NCI-H1092 (cell line): ENCODE measurements at regions not wholly inside any gene's neighbourhood (a gene's known extent, or its start where the extent isn't known, plus 50 kb on each side); places are given as distances from the start of the nearest gene placed in this dataset.
A peak's percentile ranks its signal among the peaks of the same experiment; 100 is the strongest.

Experiments
- DNase-seq: peaks from one replicate; lab custom pipeline; 2025; lab: John Stamatoyannopoulos, UW

DNA sequence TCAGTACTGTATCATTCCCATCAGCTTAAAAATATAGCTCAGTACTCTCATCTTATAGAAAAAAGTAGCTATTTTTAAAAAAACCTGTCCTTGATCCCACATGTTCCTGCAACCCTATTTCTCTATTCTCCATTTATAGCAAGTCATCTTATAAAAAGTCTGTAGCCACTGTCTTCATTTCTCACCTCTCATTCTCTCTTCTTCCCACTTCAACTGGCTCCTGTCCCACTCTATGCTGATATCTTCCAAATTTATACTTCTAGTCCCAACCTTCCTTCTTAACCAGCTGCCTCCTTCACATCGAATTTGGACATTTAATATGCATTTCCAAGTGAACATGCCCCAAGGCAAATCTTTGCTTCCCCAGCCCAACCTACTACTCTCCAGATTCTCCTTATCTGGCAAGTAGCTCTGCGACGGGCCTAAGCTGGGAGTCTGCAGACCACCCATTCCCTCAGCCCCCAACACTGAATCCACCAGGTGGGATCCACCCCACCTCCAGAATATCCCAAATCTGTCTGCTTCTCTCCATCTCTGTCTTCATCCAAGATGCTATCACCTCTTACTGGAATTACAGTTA is 52.0 kb upstream of the TANC2 start:
- no peak for DNase-seq

DNA sequence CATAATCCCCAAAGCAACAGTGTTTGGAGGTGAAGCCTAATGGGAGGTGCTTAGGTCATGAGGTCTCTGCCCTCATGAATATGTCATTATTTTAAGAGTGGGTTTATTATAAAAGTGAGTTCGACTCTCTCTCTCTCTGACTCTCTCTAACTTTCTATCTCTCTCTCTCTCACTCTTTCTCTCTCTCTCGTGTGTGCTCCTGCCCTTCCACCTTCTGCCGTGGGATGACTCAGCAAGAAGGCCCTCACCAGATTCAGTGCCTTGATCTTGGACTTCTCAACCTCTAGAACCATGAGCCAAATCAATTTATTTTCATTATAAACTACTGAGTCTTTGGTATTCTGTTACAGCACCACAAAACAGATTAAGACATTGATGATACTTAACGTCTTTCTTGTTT is 53.7 kb upstream of the TANC2 start:
- DNase-seq = no peak

DNA sequence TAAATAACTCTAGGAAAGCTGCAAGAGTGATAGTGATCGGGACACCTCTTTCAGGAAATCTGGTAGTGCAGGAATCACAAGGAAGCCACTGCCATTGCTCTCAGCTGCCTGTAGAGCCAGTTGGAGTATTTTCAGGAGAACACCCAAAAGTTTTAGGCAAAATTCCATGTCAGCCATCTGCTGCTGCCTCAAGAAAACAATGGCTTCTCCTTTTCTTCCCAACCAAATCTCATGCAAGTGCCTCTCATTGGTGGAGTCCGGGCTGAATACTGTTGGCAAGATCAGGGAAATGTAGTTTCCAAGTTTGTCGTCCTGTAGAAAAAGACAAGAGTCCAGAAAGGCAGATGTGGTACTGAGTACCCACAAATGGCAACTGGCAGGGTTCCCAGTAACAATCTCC is 54.9 kb upstream of the TANC2 start:
- DNase-seq = no peak

DNA sequence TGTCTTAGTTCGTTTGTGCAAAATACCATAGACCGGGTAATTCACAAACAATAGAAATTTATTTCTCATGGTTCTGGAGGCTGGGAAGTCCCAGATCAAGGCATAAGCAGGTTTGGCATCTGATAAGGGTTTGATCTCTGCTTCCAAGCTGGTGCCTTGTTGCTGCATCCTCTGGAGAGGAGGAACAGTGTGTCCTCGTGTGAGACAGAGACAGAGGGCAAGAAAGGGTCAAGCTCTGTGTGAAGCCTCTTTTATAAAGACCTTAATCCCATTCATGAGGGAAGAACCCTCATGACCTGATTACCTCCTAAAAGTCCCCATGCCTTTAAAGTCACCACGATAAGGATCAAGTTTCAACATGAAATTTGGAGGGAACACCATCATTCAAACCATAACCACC is 55.8 kb upstream of the TANC2 start:
- DNase-seq = no peak

DNA sequence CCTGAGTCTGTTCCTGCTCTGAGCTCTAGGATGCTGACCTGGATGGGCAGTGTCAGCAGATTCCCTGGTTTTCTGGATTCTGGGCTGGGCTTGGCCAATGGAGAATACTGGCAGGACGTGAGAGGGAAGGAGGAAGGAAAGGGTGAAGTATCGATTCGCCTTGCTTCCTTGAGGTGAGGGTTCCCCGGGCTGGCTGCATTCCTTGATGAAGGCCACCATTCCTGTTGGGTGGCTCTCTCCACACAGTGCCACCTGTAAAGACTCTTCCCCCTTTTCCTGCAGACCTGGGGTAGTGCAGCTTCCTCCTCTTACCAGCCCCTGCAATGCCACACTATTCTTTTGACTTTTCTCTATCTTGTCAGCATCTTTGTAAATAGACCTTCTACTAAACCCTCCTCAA is 58.1 kb upstream of the TANC2 start:
- DNase-seq = no peak

DNA sequence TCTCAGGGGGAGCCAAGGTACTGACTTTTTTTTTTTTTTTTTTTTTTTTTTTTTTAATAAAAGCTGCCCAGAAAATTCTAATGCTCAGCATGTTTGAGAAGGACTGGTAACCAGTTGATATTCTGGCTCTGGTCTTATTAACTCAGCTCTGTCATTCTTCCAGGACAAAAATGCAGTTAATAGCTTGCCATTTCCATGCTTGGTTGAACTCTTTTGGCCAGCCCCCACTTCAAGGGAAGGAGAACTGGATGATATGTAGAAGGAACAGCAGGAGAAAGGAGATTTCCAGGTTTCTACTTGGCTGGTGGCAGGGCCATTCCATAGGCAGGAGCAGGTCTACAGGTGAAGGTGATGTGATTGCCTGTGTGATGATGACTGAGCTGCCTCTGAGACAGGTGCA is 59.2 kb upstream of the TANC2 start:
- no peak for DNase-seq

DNA sequence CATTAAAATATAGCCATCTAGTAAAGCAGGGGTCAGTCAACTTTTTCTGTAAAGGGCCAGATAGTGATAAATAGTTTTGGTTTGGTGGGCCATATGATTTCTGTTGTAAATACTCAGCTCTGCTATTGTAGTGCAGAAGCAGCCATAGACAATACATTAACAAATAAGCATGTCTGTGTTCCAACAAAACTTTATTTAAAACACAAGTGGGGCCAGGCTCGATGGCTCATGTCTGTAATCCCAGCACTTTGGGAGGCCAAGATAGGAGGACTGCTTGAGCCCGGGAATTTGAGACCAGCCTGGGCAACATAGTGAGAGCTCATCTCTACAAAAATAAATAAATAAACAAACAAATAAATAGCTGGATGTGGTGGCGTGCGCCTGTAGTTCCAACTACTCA is 60.8 kb upstream of the TANC2 start:
- no peak for DNase-seq

DNA sequence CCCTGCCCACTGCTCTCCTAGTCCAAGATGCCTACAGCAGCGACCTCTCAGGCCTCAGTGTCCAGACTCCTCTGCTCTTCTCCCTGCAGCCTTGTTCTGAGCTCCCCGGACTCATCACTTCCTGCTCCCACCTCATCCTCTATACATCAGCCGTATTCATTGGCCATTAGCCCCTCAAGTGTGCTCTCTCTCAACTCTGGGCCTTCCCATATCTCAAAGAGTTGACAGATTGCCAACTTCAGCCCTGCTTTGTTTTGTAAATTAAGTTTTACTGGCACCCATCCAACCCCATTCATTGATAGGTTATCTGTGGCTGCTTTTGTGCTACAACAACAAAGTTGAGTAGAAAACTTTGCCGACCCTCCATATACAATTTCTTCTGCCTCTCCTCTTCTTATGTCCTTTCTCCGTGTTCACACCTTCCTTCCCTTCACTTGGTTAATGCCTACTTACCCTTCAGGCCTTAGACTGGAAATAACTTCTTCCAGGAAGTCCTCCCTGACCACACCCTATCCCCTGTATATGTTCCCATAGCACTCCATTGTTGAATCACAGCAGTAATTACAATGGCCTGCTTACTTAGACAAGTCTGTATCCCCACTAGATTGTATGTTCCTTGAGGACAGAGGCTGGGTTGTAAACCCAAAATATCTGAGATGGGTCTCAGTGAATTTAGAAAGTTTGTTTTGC is 63.4 kb upstream of the TANC2 start:
- no peak for DNase-seq

DNA sequence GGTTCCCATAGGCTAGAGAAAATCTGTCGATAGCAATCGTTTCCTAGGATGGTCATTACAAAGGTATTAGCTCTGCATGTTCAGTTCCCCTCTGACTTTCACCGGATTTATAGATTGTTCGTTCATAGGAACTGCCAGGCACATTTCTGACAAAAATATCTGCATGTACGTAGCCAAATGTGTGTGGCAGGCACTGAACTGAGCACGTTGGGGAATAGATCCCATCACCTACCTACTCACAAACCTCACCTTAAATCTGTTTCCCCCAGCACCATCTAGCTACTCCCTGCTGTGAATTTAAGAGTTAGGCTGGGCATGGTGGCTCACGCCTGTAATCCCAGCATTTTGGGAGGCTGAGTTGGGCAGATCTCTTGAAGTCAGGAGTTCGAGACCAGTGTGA is 64.5 kb upstream of the TANC2 start:
- DNase-seq = no peak

DNA sequence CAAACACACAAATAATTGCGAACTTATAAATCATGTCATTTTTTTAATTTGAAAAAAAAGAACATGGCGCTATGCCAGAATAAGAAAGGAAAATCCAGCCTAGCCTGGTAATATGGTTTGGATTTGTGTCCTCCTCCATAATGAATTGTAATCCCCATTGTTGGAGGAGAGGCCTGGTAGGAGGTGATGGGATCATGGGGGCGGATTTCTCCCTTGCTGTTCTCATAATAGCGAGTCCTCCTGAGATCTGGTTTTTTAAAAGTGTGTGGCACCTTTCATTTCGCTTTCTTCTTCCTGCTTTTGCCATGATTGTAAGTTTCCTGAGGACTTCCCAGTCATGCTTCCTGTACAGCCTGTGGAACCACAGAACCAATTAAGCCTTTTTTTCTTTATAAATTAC is 65.9 kb upstream of the TANC2 start:
- DNase-seq = no peak

DNA sequence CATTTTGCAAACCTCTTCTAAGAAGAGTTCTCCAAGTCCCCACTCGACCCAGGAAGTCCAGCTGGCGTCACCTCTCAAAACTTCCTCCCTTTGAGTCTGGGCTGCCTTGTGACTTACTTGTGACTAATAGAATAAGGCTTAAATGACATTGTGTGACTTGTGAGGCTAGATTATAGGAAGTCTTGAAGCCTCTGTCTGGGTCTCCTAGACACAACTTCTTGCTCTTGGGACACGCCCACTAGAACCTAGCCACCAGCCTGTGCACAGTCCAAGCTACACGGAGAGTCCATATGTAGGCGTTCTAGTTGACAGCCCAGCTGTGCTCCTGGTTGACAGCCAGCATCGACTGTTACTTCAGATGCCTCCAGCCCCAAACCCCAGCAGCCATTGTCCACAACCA is 66.7 kb upstream of the TANC2 start:
- no peak for DNase-seq

DNA sequence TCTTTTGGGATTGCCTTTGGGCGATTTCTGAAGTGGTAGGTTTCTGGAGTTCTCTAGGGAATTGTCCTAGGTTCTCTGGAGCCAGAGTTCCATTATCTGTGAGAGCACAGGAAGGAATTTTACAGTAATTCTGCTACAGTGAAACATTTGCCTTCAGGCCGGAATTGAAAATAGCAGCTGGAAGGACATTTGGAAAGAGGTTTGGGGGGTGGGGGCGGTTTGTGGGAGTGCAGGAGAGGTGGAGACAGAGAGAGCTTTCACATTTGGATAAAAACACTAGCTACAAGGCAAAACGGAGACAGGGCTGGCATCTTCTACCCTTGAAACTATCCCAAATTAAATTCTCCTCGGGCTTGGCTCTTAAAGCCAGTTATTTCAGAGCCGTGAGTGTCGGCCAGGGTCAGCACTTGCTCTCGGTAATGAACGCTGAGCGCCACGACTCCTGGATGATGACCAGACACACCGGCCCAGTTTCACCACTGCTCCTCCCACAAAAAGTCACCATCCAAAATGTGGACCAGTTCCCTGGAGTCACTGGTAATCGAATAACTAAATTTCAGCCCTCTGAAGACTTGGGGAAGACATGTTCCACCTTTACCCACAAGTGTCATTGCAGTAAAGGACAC is 67.7 kb upstream of the TANC2 start:
- DNase-seq = no peak

DNA sequence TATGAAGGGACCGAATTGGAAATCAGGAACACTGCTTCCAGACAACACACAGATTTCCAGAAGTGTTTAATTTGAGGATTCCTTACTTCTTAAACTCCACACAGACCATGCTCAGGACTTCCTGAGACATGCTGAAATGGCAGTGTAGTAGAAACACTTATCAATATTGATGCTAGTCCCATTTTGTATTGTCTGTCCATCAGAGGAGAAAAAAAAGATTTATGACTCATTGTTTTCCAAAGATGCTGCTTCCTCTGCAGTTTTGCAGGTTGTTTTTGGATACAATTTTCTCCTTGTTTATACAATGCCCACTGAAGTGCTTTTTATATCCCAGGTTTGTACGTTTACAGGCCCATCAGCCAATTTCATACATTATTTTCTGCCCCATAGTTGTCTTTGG is 68.3 kb upstream of the TANC2 start:
- DNase-seq = no peak

DNA sequence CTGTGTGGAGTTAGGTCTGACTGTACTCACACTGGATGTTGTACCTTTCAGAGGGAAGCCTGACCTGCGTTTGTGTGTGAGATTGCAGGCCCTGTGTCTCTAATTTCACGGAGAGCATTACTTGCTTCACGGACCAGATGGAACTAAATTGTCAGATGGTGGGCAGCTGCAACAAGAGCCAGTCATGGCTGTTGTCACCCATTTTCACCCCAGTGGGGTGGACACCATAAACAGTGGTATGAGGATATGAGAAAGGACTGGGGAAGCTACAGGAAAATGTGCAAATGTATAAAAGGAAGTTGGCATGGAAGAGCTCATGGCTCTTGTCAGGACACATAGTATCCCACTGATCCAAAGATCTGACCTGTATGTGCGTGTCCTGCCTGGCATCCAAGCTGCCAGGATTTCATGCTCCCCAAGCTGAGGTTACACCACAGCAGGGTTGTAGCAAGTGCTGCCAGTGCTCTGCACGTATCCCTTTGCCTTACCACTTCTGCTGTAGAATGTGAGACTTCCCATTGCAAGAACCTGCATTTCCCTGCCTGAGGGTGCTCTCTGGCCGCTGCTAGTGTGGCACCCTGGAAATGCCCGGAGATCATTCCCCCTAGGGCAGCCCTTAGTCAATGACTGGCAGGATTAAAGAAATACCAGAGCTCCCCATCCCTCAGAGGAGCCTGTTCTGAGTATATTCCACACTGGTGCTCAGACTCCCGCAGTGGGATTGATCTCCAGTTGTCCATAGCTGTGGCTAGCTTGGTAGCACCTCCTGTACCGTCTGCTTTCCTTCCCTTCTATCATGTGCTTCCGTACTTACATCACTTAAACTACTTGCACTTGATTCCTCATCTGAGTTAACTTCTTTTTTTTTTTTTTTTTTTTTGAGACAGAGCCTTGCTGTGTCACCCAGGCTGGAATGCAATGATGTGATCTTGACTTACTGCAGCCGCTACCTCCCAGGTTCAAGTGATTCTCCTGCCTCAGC is 70.4 kb upstream of the TANC2 start:
- no peak for DNase-seq

DNA sequence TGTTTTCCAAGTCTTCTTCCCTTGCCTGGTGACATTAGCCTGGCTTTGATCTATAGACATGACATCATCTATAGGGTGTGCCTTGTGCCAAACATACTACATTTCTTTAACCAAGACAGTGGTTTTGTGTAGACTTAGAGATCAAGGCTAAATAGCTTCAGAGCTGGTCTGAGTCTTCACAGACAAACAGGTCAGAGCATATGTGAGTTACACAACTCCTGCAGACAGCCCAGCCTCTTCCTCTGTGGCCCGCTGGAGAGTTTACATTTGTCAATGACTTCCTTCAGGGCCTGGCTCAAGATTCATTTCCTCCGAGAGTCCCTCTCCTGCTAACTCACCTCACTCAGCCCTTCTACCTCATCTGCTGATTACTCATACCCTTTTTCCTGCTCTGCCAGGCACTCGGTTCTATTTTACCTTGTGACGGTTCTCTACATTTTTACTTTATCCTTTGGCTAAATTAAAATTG is 73.1 kb upstream of the TANC2 start:
- no peak for DNase-seq

DNA sequence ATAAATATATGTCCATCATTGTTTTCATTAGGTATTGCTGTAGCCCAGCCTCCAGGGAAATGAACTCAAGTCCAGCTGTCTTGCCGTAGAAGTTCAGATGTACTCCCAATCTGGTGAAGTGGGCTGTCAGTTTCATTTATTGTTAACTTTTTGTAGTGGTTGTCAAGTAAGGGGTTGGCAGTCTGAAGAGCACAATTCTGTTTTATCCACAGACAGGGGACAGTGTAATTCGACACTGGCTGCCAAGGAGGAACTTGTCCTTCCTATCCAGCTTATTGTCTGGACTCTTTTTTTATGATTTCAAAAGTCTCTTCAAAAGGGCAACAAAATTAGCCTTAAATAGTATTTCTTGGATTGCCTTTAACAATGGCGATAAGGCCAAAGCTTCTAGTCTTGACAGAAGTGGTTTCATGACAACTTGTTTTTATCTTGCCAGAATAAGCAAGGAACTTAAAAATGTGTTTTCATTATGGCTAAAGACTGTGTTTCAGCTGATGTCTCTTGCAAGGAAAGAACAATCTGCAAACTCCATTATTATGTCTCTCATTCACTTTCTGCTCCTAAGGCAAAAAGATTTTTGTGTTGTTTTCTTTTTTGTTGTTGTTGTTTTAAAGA is 73.9 kb upstream of the TANC2 start:
- no peak for DNase-seq

DNA sequence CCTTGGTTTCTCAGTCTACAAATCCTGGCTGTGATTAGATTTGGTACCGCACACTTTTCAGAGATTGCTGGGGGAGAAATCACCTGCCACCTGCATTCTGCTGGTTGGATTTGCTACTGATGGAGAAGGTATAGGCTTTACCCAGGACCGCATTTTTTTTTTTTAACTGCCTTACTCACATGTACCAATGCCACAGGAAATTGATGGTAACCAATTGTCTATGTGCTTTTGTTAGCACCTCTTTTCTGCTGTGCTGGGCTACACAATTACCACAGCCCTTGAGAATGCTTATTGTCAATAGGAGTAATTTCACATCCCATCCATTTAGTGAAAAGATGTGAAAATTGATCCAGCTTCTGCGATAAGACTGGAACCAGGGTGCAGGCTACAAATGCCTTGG is 74.4 kb upstream of the TANC2 start:
- DNase-seq = peak; percentile 2

DNA sequence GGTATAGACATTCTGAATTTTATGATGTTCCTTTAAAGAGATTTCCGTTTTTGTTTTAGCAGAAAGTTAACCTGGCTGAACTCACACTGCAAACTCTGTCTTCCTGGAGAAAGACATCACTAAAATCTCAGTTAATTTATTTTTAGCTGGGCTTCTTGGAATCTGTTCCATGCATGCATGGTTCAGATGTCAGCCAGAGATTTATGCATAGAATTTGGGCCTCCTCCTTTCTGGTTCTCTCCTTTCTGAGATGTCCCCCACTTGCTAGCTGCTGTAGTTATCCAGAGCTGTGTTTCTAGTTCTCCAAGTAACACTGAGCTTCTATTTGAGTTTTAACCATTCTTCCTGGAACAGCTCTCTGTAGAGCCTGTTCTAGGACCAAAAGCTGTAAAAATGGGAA is 77.3 kb upstream of the TANC2 start:
- DNase-seq = no peak

DNA sequence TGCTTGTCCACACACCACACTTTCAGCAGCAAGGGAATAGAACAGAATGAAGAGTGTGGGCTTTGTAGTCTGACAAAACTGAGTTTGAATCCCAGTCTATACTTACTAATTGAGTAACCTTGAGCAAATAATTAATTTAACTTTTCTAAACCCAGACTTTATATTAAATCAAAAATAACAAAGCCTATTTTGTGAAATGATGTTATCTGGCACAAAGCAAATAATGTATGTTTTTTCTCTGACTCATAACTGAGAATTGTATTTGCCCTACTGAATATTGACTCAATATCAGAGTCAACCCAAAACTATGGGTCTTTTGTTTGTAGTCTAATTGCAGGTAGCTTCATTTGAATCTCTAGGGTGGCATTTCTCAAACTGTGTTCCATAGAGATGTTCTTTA is 77.9 kb upstream of the TANC2 start:
- DNase-seq = no peak

DNA sequence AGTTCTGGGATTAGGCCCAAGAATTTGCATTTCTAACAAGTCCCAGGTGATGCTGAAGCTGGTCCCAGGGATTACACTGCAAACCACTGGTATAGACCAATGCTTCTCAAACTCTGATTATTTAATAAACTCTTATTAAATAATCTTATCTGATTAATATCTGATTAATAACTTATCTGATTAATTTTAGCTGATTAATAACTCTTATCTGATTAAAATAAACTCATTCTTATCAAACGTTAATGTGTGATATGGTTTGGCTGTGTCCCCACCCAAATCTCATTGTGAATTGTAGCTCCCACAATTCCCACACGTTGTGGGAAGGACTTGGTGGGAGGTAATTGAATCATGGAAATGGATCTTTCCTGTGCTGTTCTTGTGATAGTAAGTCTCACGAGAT is 78.6 kb upstream of the TANC2 start:
- no peak for DNase-seq

DNA sequence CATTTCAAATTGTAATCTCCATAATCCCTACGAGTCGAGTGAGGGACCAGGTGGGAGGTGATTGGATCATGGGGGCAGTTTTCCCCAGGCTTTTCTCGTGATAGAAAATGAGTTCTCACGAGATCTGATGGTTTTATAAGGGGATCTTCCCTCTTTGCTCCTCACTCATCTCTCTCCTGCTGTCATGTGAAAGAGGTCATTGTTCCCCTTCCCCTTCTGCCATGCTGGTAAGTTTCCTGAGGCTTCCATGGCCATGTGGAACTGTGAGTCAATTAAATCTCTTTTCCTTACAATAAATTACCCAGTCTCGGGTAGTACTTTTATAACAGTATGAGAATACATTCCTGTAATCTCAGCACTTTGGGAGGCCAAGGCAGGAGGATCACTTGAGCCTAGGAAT is 76.7 kb upstream of the MARCHF10 start:
- no peak for DNase-seq

DNA sequence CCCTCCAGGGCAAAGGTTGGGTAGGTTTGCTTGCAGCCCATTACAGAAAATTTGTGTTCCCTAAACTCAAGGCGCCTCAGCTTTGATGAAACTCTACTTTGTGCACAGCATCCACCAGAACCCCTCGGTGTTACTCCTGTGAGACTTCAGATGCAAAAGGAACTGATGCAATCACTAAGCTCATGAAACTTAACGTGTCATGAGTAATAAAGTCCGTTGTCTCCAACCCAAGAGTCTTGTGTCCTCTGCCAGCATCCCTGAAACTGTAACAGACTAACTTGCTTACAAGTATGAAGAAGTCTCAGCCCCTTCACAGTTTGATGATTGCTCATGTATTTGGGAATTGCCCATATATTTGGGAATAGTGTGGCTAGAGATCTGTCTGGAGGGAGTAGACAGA is 74.8 kb upstream of the MARCHF10 start:
- no peak for DNase-seq
